ENCODE measurements at regions not wholly inside any gene's neighbourhood (a gene's known extent, or its start where the extent isn't known, plus 50 kb on each side); places are given as distances from the start of the nearest gene placed in this dataset.

- H3K36me3 ChIP-seq (ENCODE audit: control insufficient read depth, insufficient read depth, low read length): no peaks in the 10 kb centered on the region
- H3K9me3 ChIP-seq (ENCODE audit: control insufficient read depth, insufficient read depth, low read depth, low read length): no peaks in the 10 kb centered on the region
- intact Hi-C loops (cut with micrococcal nuclease; ENCODE audit: unreplicated experiment): no loop called here
- no peaks in the 10 kb centered on the region for H3K4me1 ChIP-seq (ENCODE audit: control insufficient read depth, insufficient read depth, low read length)
- ChIA-PET CTCF (no interaction called here), POLR2A (no interaction called here)
- in situ Hi-C loops (cut with HindIII; ENCODE audit: low pct_unique_long_range_greater_than_20kb, low sequenced_read_pairs): no loop called here
- no TSS peak for BruUV-seq (replicated peaks)
- TF ChIP-seq REST (IDR thresholded peaks at IDR 0.05; ENCODE audit: insufficient read depth in 1 of 2, low read depth in 2 of 2, low read length in 1 of 2): no peak
- TF ChIP-seq SIN3A (IDR thresholded peaks at IDR 0.05; ENCODE audit: borderline replicate concordance, insufficient read depth, low read depth, low read length): no peak
- no peak for TF ChIP-seq TCF7L2 (IDR thresholded peaks at IDR 0.05; ENCODE audit: low read depth, low read length)
- TF ChIP-seq POLR2AphosphoS5 (IDR thresholded peaks at IDR 0.05; ENCODE audit: low read depth, low read length): no peak
- TF ChIP-seq CTCF (IDR thresholded peaks at IDR 0.05): no peak
- no peak overlapping the region for H3K27ac ChIP-seq (ENCODE audit: low read length)
- H3K27me3 ChIP-seq (ENCODE audit: control insufficient read depth, insufficient read depth, low read length): no peaks in the 10 kb centered on the region; the same call in 1 of the 2 replicates
- DNase-seq (ENCODE audit: low read depth, low spot score): no peak
- no peak overlapping the region for H3K4me3 ChIP-seq (ENCODE audit: low read depth in 2 of 2, low read length in 2 of 2)
- ATAC-seq: no peak
These were observed 139.1 kb upstream of the ZIC3 start for GRCh38 chrX:137426695-137427425.

- in situ Hi-C loops (cut with HindIII; ENCODE audit: low pct_unique_long_range_greater_than_20kb, low sequenced_read_pairs): no loop called here
These were observed 139.9 kb upstream of the ZIC3 start for GRCh38 chrX:137425986-137426385.

More at GRCh38 chrX:137425986-137426385, 139.9 kb upstream of the ZIC3 start:
- no TSS peak for BruUV-seq (replicated peaks)
- Histone ChIP-seq H3K36me3 (ENCODE audit: control insufficient read depth, insufficient read depth, low read length) (no peaks in the 10 kb centered on the region), H3K27me3 (ENCODE audit: control insufficient read depth, insufficient read depth, low read length) (no peaks in the 10 kb centered on the region; the same call in 1 of the 2 replicates), H3K27ac (ENCODE audit: low read length) (no peak overlapping the region), H3K9me3 (ENCODE audit: control insufficient read depth, insufficient read depth, low read depth, low read length) (no peaks in the 10 kb centered on the region), H3K4me1 (ENCODE audit: control insufficient read depth, insufficient read depth, low read length) (no peaks in the 10 kb centered on the region), H3K4me3 (ENCODE audit: low read depth in 2 of 2, low read length in 2 of 2) (no peak overlapping the region)
- TF ChIP-seq SIN3A (IDR thresholded peaks at IDR 0.05; ENCODE audit: borderline replicate concordance, insufficient read depth, low read depth, low read length) (no peak), POLR2AphosphoS5 (IDR thresholded peaks at IDR 0.05; ENCODE audit: low read depth, low read length) (no peak), REST (IDR thresholded peaks at IDR 0.05; ENCODE audit: insufficient read depth in 1 of 2, low read depth in 2 of 2, low read length in 1 of 2) (no peak), TCF7L2 (IDR thresholded peaks at IDR 0.05; ENCODE audit: low read depth, low read length) (no peak), CTCF (IDR thresholded peaks at IDR 0.05) (no peak)
- no peak for DNase-seq (ENCODE audit: low read depth, low spot score)
- ATAC-seq: no peak
- POLR2A ChIA-PET: no interaction called here
- intact Hi-C loops (cut with micrococcal nuclease; ENCODE audit: unreplicated experiment): no loop called here
- CTCF ChIA-PET: no interaction called here
